Subcutaneous abdominal adipose tissue (tissue), 5 donors: ENCODE measurements at regions not wholly inside any gene's neighbourhood (a gene's known extent, or its start where the extent isn't known, plus 50 kb on each side); places are given as distances from the start of the nearest gene placed in this dataset.

Experiments
- H3K27ac ChIP-seq: one replicate; pipeline ENCODE4 v1.7.0; 2013; ENCODE audit warnings: low read depth, mild to moderate bottlenecking, inconsistent platforms, low read length, moderate library complexity
- H3K27me3 ChIP-seq, 5 donors: one replicate each; pipeline ENCODE4 v1.7.0; 2013; ENCODE audit warnings: low read length in 5 of 5, inconsistent platforms in 1 of 5; ENCODE audit not compliant: control insufficient read depth in 5 of 5, insufficient read depth in 4 of 5
- H3K36me3 ChIP-seq, 5 donors: one replicate each; pipeline ENCODE4 v1.7.0; 2013; ENCODE audit warnings: low read length in 5 of 5; ENCODE audit not compliant: control insufficient read depth in 5 of 5, insufficient read depth in 5 of 5
- H3K4me1 ChIP-seq, 5 donors: one replicate each; pipeline ENCODE4 v1.7.0; 2013; ENCODE audit warnings: low read length in 5 of 5, mild to moderate bottlenecking in 3 of 5, moderate library complexity in 1 of 5; ENCODE audit not compliant: control insufficient read depth in 5 of 5, insufficient read depth in 5 of 5
- H3K4me3 ChIP-seq, 5 donors: one replicate each; pipeline ENCODE4 v1.7.0; 2013; ENCODE audit warnings: low read length in 5 of 5, low read depth in 1 of 5
- H3K9ac ChIP-seq, 5 donors: one replicate each; pipeline ENCODE4 v1.7.0; 2013; ENCODE audit warnings: low read length in 5 of 5, mild to moderate bottlenecking in 4 of 5, moderate library complexity in 3 of 5
- H3K9me3 ChIP-seq, 5 donors: one replicate each; pipeline ENCODE4 v1.7.0; 2013; ENCODE audit warnings: low read length in 5 of 5; ENCODE audit not compliant: control insufficient read depth in 5 of 5
- donor health status: healthy.
- donor health status: healthy.
- donor health status: healthy.
- donor health status: healthy.
- donor health status: healthy.

GRCh38 chr20:57117296-57117695 is 149.1 kb downstream of the BMP7 start:
- Histone ChIP-seq H3K36me3 (no peaks in the 10 kb centered on the region), H3K27me3 (peaks cover 0 to 6% (median 4%) of the 10 kb centered on the region in 5 donors), H3K4me1 (no peaks in the 10 kb centered on the region), H3K4me3 (no peak overlapping the region), H3K27ac (no peak overlapping the region), H3K9me3 (peaks cover 0 to 2% (median 2%) of the 10 kb centered on the region in 5 donors), H3K9ac (no peak overlapping the region)

GRCh38 chr20:57118107-57118769 is 148.2 kb downstream of the BMP7 start:
- H3K9me3 ChIP-seq, result peaks cover 0 to 2% (median 2%) of the 10 kb centered on the region in 5 donors
- peaks cover 0 to 6% (median 4%) of the 10 kb centered on the region in 5 donors for H3K27me3 ChIP-seq
- no peaks in the 10 kb centered on the region for H3K36me3 ChIP-seq
- H3K4me3 ChIP-seq, result no peak overlapping the region
- no peaks in the 10 kb centered on the region for H3K4me1 ChIP-seq
- no peak overlapping the region for H3K9ac ChIP-seq
- H3K27ac ChIP-seq, result no peak overlapping the region
